NCI-H2196 (cell line): ENCODE measurements at regions not wholly inside any gene's neighbourhood (a gene's known extent, or its start where the extent isn't known, plus 50 kb on each side); places are given as distances from the start of the nearest gene placed in this dataset.
"Not testable (repeated sequence)": the region's sequence is repeated elsewhere in the genome, so short reads cannot be mapped to it uniquely, and the experiment has no call there.

Experiments used
- DNase-seq: peaks from one replicate; lab custom pipeline; 2025; ENCODE audit not compliant: unreplicated experiment; lab: John Stamatoyannopoulos, UW

DNA sequence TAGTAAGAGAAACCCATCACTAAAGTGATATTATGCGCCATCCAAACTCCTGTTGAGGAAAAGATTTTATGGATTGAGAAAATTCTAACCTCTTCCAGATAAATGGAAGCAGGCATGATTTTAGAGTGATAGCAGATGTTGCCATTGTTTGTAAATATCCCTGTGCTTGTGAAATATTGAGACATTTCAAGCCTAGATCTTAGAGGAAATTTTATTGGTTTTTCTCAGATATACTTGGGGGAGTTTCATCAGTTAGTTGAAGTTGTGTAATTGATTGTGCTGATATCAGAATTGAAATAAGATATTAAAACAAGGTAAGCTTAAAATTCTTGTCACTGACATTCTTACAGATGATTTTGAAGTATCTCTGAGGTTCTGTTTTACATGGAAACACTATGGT lies 390.9 kb upstream of the FANCL start:
- no peak for DNase-seq

DNA sequence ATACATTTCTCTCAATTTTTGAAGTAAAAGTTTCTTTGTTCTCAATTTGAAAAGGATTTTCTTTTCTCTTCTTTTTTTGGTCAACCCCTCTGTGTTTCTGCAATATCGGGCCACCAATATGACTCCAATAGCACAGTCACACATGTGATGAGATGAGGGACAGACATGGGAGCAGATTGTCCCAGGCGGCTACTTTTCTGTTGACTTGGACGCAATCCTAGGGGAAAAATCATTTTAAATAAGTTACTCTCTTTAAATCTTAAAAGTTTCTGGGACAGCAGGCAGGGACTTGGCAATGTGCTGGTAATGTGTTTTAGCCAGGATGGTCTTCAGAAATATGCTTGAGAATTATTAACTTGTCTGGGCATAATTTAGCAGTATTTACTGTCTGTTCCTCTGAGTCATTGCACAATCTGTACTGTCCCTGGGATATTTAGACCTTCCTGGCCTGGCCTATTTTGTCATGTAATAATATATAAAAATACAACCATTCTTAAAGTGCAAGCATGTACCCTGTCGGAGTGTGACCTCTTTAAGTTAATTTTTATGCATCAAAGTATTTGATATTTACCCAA lies 388.5 kb upstream of the FANCL start:
- no peak for DNase-seq

GRCh38 chr2:58620896-58621295 lies 379.8 kb upstream of the FANCL start:
- no peak for DNase-seq

- DNase-seq, result no peak
Measured at GRCh38 chr2:58620093-58620492, 379.0 kb upstream of the FANCL start.

GRCh38 chr2:58616961-58617360 lies 375.8 kb upstream of the FANCL start:
- DNase-seq, result no peak

DNA sequence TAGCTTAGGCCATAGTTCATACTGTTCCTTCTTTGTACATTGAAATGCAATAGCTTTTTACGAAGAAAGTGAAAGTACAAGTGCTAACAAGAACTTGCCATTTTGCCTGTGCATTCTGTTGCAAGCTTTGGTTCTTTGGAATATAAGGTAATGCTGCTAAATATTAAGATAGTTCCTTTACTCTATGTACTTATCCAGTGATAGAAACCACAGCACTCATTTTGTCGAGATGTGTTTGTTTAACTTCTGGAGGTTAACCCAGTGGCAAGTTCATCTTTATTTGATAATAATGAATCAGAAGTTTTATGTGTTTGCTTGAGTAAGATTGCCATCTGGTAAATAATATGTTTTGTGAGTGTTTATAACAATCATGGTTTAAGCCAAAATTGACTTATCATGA lies 373.1 kb upstream of the FANCL start:
- no peak for DNase-seq

DNA sequence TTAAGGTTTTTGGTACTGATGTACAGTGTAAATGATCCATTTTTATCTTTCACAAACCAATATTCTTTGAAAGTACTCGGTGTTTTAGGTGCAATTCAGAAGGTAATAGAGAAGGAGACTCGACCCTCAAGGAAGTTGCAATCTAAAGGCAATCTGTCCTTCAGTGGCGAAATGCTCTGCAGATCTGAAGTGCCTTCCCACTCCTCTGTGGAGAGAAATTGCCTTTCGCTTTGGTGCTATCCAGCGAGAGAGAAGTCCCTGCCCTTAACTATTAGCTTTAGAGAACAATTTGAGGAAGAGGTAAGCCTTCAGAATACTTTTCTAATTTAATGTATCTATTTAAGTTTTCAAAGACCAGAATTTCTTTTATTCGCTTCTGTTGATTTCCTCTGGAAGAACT lies 371.8 kb upstream of the FANCL start:
- no peak for DNase-seq

DNA sequence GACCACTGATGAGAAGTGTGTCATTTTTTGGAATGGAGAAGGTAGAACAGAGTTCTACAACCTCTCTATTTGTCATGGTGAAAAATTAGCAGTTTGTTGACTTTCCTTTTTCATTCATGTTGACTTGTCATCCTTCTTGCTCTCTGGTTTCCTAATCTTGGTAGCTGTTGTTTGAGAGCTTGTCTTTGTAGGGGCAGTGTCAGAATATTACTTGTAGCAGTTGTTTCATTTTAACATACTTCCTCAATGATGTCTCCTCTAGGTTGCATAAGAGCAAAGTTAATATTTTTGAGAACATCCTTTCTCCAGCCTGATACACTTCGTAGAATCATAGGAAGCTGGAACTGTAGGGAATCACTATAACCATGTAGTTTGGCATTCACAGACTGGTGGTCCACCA lies 368.2 kb upstream of the FANCL start:
- no peak for DNase-seq

GRCh38 chr2:58608146-58608545 lies 367.0 kb upstream of the FANCL start:
- DNase-seq, result no peak

GRCh38 chr2:58607448-58607847 lies 366.3 kb upstream of the FANCL start:
- no peak for DNase-seq

- no peak for DNase-seq
Measured at GRCh38 chr2:58606799-58607198, 365.7 kb upstream of the FANCL start.

- no peak for DNase-seq
Measured at GRCh38 chr2:58604096-58604495, 363.0 kb upstream of the FANCL start.

DNA sequence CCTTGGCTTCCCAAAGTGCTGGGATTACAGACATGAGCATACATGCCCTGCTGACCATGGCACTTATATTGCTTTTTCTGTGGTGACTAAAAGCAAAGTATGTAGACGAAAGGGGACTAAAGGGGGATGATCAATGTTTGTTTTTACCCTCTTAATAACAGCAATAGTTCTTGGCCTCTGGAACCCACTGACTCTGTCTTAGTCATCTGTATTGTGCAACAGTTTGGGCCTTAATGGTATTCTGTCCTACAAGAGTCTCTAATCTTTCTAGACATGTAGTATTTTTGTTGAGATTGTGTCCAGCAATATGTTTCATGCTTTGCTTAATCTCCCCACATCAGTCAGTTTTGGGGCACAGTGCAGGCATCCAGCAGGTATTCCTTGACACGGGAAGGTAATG lies 359.9 kb upstream of the FANCL start:
- no peak for DNase-seq

DNA sequence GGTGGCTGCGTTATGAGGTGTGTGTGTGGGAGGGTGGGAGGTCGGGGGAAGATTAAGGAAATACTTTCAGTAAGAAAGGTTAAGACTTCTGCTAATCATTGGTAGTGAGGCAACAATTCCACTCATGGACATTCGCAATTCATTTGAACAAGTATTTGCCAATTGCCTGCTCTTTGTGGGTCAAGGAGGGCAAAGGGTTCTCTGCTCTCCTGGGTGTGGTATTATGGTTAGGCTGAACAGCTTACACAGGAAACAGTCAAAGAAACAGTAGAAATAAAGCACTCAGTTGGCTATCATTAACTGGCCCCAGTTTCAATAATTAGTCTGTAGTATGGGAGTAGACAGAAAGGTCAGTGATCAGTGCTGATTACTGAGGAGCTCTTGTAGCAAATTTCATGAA lies 357.0 kb upstream of the FANCL start:
- no peak for DNase-seq

DNA sequence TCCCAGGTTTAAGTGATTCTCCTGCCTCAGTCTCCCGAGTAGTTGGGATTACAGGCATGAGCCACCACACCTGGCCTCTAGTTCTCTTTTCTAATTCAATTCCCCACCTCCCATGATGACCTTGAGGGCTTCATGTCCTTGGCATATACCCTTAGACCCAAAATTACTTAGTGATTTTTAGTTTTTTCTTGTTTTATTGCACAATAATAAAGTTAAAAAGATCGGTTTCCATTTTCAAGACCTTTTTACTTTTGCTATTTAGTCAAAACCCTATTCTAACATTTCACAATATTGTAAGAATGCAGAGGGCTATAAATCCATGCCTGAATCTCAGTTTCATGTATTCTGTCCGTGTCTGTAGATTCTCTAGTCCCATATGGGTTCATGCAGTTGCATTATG lies 354.6 kb upstream of the FANCL start:
- no peak for DNase-seq

GRCh38 chr2:58594762-58595161 lies 353.6 kb upstream of the FANCL start:
- no peak for DNase-seq

- DNase-seq, result no peak
Measured at GRCh38 chr2:58594175-58594574, 353.1 kb upstream of the FANCL start.

DNA sequence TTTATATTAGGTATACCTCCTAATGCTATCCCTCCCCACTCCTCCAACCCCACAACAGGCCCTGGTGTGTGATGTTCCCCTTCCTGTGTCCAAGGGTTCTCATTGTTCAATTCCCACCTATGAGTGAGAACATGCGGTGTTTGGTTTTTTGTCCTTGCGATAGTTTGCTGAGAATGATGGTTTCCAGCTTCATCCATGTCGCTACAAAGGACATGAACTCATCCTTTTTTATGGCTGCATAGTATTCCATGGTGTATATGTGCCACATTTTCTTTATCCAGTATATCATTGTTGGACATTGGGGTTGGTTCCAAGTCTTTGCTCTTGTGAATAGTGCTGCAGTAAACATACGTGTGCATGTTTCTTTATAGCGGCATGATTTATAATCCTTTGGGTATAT lies 345.1 kb upstream of the FANCL start:
- not testable (repeated sequence) for DNase-seq

GRCh38 chr2:58585233-58585632 lies 344.1 kb upstream of the FANCL start:
- no peak for DNase-seq

GRCh38 chr2:58584606-58585118 lies 343.5 kb upstream of the FANCL start:
- DNase-seq, result no peak

DNA sequence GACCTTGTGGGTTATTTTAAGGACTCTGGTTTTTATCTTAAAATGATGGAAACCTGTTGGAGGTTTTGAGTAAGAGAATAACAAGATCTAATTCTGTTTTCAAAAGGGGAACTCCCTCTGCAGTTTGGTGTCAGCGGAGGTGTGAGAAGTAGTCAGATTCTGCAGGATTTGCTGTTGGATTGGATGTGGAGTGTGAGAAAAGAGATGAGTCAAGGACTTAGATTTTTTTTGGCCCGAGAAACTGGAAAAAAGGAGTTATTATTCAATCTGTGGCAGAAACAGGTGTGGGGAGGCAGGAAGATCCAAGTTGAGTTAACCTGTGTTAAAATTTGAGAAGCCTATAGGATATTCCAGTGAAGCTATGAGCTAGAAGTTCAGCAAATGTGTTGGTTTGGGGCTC lies 337.2 kb upstream of the FANCL start:
- no peak for DNase-seq

GRCh38 chr2:58574873-58575272 lies 333.7 kb upstream of the FANCL start:
- no peak for DNase-seq

DNA sequence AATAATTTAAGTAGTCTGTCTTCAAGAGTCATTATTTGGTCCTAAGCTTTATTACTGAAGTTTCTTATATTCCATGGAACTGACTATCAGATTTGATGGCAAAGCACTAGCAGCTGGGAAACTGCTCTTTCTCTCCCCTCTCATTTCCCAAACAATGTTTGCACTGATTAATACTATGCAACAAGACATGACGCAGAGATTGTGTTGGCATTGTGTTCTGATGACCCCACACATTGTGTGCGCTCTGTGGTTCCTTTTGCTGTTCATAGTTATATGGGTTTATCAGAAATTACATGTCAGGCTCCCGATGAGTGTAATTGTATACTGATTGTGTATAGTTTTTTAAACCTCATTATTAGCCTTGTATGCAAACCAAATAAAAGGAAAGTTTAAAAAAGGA lies 331.6 kb upstream of the FANCL start:
- no peak for DNase-seq
